ENCODE measurements at regions not wholly inside any gene's neighbourhood (a gene's known extent, or its start where the extent isn't known, plus 50 kb on each side); places are given as distances from the start of the nearest gene placed in this dataset.

DNA sequence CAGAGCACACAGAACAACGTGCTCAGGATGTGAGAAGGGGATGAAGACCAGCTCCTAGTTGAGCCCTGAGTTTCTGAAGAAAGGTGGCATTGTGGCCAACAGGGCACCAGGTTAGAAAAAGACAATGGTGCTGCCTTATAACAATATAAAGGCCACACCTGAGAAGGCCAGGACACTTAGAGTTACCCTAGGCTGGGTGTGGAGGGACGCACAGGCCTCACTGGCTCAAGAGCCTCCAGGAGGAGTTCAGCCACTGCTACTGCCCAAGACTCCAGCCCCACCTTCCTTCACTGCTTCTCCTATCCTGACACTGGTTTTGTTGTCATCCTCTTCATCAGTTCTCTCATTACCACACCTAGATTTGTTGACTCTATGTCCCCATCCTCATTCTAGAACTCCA, 55.2 kb upstream of the BEND6 start:
- H2AK5ac ChIP-seq (ENCODE audit: insufficient read length, low read length) = no peak overlapping the region
- no peak overlapping the region for H2BK20ac ChIP-seq (ENCODE audit: low read depth, low read length, poor library complexity, severe bottlenecking)
- H3K4me1 Mint-ChIP-seq = peaks cover 18 to 21% of the 10 kb centered on the region in 2 experiments
- no peaks in the 10 kb centered on the region for H3K79me1 ChIP-seq (ENCODE audit: insufficient read depth, low read depth, low read length, poor library complexity, severe bottlenecking)
- no peaks in the 10 kb centered on the region for H3K9me3 ChIP-seq (ENCODE audit: control insufficient read depth, low read depth, low read length)
- no peak overlapping the region for H2AFZ ChIP-seq (ENCODE audit: low read length)
- H3K79me2 ChIP-seq (ENCODE audit: insufficient read depth, low read length) = no peaks in the 10 kb centered on the region
- no peak overlapping the region for H3K4me2 ChIP-seq (ENCODE audit: insufficient read depth, insufficient read length, low read length)
- H3K9ac ChIP-seq (ENCODE audit: extremely low read depth, insufficient read length, low read length) = no peak overlapping the region
- H3K9me3 Mint-ChIP-seq = peaks cover 6 to 8% of the 10 kb centered on the region in 2 experiments; a peak in 4 of 5 replicates
- no peak overlapping the region for H2BK15ac ChIP-seq (ENCODE audit: low read depth, low read length)
- peaks cover 2% of the 10 kb centered on the region; the same call in 1 of the 2 replicates for H3K4me1 ChIP-seq (ENCODE audit: insufficient read depth, low read length)
- no peaks in the 10 kb centered on the region for H4K20me1 ChIP-seq (ENCODE audit: control insufficient read depth, insufficient read depth, insufficient read length)
- no peak overlapping the region for H3K14ac ChIP-seq (ENCODE audit: insufficient read depth, low read length)
- H3T11ph ChIP-seq (ENCODE audit: low read length) = no peak overlapping the region
- H3K27ac ChIP-seq (ENCODE audit: insufficient read length, low read depth, low read length) = no peak overlapping the region
- no peak overlapping the region for H3K4me3 Mint-ChIP-seq
- H3K27me3 ChIP-seq (ENCODE audit: insufficient read depth, low read length) = no peaks in the 10 kb centered on the region
- TF ChIP-seq CTCF (conservative IDR thresholded peaks at IDR 0.05) = no peak
- peaks cover 3% of the 10 kb centered on the region for H3K23me2 ChIP-seq (ENCODE audit: insufficient read length, low read depth, low read length, poor library complexity, severe bottlenecking)
- no peak overlapping the region for H2BK12ac ChIP-seq (ENCODE audit: insufficient read length, low read depth, low read length)
- H3K27me3 Mint-ChIP-seq (ENCODE audit: low read depth) = no peaks in the 10 kb centered on the region; the same call in 1 of the 2 replicates
- H3K18ac ChIP-seq (ENCODE audit: insufficient read length, low read depth, low read length) = no peak overlapping the region
- H3K23ac ChIP-seq (ENCODE audit: insufficient read length, low read depth, low read length) = no peak overlapping the region
- no peak overlapping the region for H4K5ac ChIP-seq (ENCODE audit: insufficient read length, low read depth, low read length)
- no peak overlapping the region for H3K4ac ChIP-seq (ENCODE audit: low read depth, low read length)
- H3K56ac ChIP-seq (ENCODE audit: insufficient read length, low read depth, low read length) = no peak overlapping the region
- no peak overlapping the region for H4K91ac ChIP-seq (ENCODE audit: insufficient read length, low read depth, low read length)
- H2BK120ac ChIP-seq (ENCODE audit: low read depth, low read length, poor library complexity, severe bottlenecking) = no peak overlapping the region
- no peak overlapping the region for H2BK5ac ChIP-seq (ENCODE audit: insufficient read length, low read length)
- no peak for DNase-seq
- no CpG with 5 or more reads among the region's 2 CpGs for WGBS (ENCODE audit: extremely low coverage, insufficient read length, low lambda C conversion rate)
- peaks cover 6 to 15% (median 6%) of the 10 kb centered on the region in 3 experiments for H3K36me3 Mint-ChIP-seq (ENCODE audit: insufficient read depth in 1 of 3, low read depth in 3 of 3)
- H3K27ac Mint-ChIP-seq = peak overlapping the region in 1 of 3 experiments; percentile 2; a peak in 1 of 7 replicates
- no peak overlapping the region for H4K8ac ChIP-seq (replicated peaks; ENCODE audit: insufficient read length, low read depth, low read length)
